ENCODE measurements at regions not wholly inside any gene's neighbourhood (a gene's known extent, or its start where the extent isn't known, plus 50 kb on each side); places are given as distances from the start of the nearest gene placed in this dataset.

GRCh38 chr20:55242853-55243252 lies 762.5 kb downstream of the CBLN4 start:
- TF ChIP-seq CTCF (conservative IDR thresholded peaks at IDR 0.05; ENCODE audit: low read length) (no peak), EZH2phosphoT487 (IDR thresholded peaks at IDR 0.05; ENCODE audit: borderline replicate concordance) (no peak)
